GM12878 (cell line): ENCODE measurements at regions not wholly inside any gene's neighbourhood (a gene's known extent, or its start where the extent isn't known, plus 50 kb on each side); places are given as distances from the start of the nearest gene placed in this dataset.

Experiments used
- ATAC-seq: fragments of 200-7000 bp; cut with Tn5 transposase; 3 replicates; pipeline ENCODE4 v1.9.1; 2020; ENCODE audit warnings: mild to moderate bottlenecking, moderate library complexity
- BruUV-seq: library from RNA; stranded (reverse); fragments of 400-500 nt; replicated peaks from 2 replicates; lab custom pipeline; 2021; lab: Mats Ljungman, UMichigan
- CTCF ChIA-PET: fragments of 300-600 bp; sonication (Branson Sonifier 250); formaldehyde crosslinking; extraction: SDS; loops from one replicate; lab custom pipeline; 2021; ENCODE audit warnings: inconsistent platforms; lab: Yijun Ruan, JAX
- POLR2A ChIA-PET: fragments of 350-600 bp; formaldehyde crosslinking; extraction: SDS; loops from one replicate; lab custom pipeline; 2021; ENCODE audit warnings: inconsistent platforms; lab: Charles Lee
- RAD21 ChIA-PET: fragments of 300-600 bp; sonication (Branson Sonifier 250); formaldehyde crosslinking; loops from one replicate; lab custom pipeline; 2023; ENCODE audit warnings: antibody characterized with exemption; ENCODE audit not compliant: unreplicated experiment; lab: Charles Lee
- SMC1A ChIA-PET: fragments of 300-600 bp; sonication (Branson Sonifier 250); formaldehyde crosslinking; loops from one replicate; lab custom pipeline; 2023; ENCODE audit not compliant: unreplicated experiment, uncharacterized antibody; lab: Charles Lee
- DNase-seq: peaks from one replicate; pipeline ENCODE4 v3.0.0-alpha.2; 2011; ENCODE audit warnings: low read depth, low spot score
- FAIRE-seq: peaks from 3 replicates; lab custom pipeline; 2011; peaks lifted over from hg19 to GRCh38; lab: Jason Lieb, UNC
- H2AFZ ChIP-seq: 2 replicates; pipeline ENCODE4 v1.6.0; 2011; ENCODE audit warnings: low read depth, low read length, control low read depth; ENCODE audit not compliant: control insufficient read depth
- H3K27ac ChIP-seq: 2 replicates; pipeline ENCODE4 v1.5.1; 2011; ENCODE audit warnings: control low read depth; ENCODE audit not compliant: control insufficient read depth, insufficient read depth
- H3K27me3 ChIP-seq, 2 experiments: replicated peaks in 1 of 2; 2 replicates each; pipeline versions ENCODE4 v1.6.0 to v1.6.1; 2011; ENCODE audit warnings: low read length in 1 of 2; ENCODE audit not compliant: control insufficient read depth in 2 of 2, insufficient read depth in 2 of 2
- H3K36me3 ChIP-seq, 2 experiments: 2 replicates each; pipeline ENCODE4 v1.5.1; 2011; ENCODE audit warnings: low read length in 1 of 2; ENCODE audit not compliant: control insufficient read depth in 2 of 2, insufficient read depth in 2 of 2
- H3K4me1 ChIP-seq: 2 replicates; pipeline ENCODE4 v1.6.1; 2011; ENCODE audit warnings: mild to moderate bottlenecking, low read length, moderate library complexity, mixed read lengths; ENCODE audit not compliant: control insufficient read depth, insufficient read depth
- H3K4me2 ChIP-seq: 2 replicates; pipeline ENCODE4 v1.6.0; 2011; ENCODE audit warnings: control low read depth; ENCODE audit not compliant: control insufficient read depth, insufficient read depth
- H3K4me3 ChIP-seq: fragments of 200-600 bp; sonication (generic); 2 replicates; pipeline ENCODE4 v1.5.1; 2016
- H3K79me2 ChIP-seq: 2 replicates; pipeline ENCODE4 v1.6.0; 2011; ENCODE audit warnings: low read length; ENCODE audit not compliant: control insufficient read depth, insufficient read depth
- H3K9ac ChIP-seq: 2 replicates; pipeline ENCODE4 v1.8.0; 2011; ENCODE audit warnings: low read length, control low read depth, mixed read lengths; ENCODE audit not compliant: control insufficient read depth, insufficient read depth
- H3K9me3 ChIP-seq: replicated peaks from 3 replicates; pipeline ENCODE4 v1.5.1; 2011; ENCODE audit warnings: mild to moderate bottlenecking, low read length; ENCODE audit not compliant: control insufficient read depth, insufficient read depth
- H4K20me1 ChIP-seq: 2 replicates; pipeline ENCODE4 v1.6.0; 2011; ENCODE audit not compliant: control insufficient read depth, insufficient read depth
- ASH2L ChIP-seq: fragments of 300-600, 200-600 bp; sonication (generic); IDR thresholded peaks from 2 replicates; pipeline ENCODE4 v1.6.1; 2017; ENCODE audit warnings: low read depth, mild to moderate bottlenecking, borderline replicate concordance
- BACH1 ChIP-seq: fragments of 450-650 bp; IDR thresholded peaks from 2 replicates; pipeline ENCODE4 v1.6.1; 2017; ENCODE audit warnings: mild to moderate bottlenecking, borderline replicate concordance
- in situ Hi-C: fragments of 300-500 bp; cut with MboI; formaldehyde crosslinking; loops from 9 replicates; pipeline ENCODE4 v1.14.3; 2018; ENCODE audit warnings: mixed read lengths
- intact Hi-C: fragments of 100-400 bp; cut with micrococcal nuclease; formaldehyde crosslinking; loops from one replicate; pipeline ENCODE4 v1.14.2; 2022; ENCODE audit not compliant: unreplicated experiment
- TF ChIP-seq, protein P1 (sequence below): fragments of 450-650 bp; IDR thresholded peaks from 2 replicates; pipeline ENCODE4 v1.6.1; 2018; ENCODE audit warnings: mild to moderate bottlenecking, low read depth, moderate library complexity; ENCODE audit not compliant: partially characterized antibody

DNA sequence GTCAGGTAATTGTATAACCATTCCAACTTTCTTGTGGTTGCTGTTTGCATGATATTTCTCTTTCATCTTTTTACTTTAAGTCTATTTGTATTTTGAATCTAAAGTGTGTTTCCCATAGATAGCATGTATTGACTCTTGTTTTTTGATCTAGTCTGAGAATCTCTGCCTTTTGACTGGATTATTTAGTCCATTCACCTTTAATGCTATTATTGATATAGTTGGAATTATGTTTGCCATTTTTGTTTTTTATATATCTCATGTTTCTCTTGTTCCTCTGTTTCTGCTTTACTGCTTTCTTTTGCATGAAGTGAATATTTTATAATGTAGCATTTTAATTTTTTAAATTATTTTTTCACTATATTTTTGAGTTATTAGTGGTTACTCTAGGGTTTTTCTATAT lies 103.9 kb upstream of the PMCH start:
- no peak overlapping the region for H3K4me3 ChIP-seq
- H3K4me1 ChIP-seq = no peaks in the 10 kb centered on the region
- H3K9ac ChIP-seq = no peak overlapping the region
- SMC1A ChIA-PET = interaction anchor here (0.6 to 2.6 kb wide), 8 partner anchors 183 to 510 kb away, joined by 3 to 18 read pairs (median 6); no protein-coding TSS in a partner anchor
- no peaks in the 10 kb centered on the region for H3K27me3 ChIP-seq
- no TSS peak for BruUV-seq
- H3K36me3 ChIP-seq = no peaks in the 10 kb centered on the region
- no peak overlapping the region for H3K27ac ChIP-seq
- intact Hi-C loops (loop anchor here (2.0 to 10.0 kb wide), 3 partner anchors 183 to 439 kb away; no protein-coding TSS in a partner anchor), in situ Hi-C loops (no loop called here)
- POLR2A ChIA-PET = no interaction called here
- no peak overlapping the region for H2AFZ ChIP-seq
- H3K79me2 ChIP-seq = no peaks in the 10 kb centered on the region
- no peaks in the 10 kb centered on the region for H4K20me1 ChIP-seq
- H3K9me3 ChIP-seq = no peaks in the 10 kb centered on the region; the same call in 2 of the 3 replicates
- FAIRE-seq (no peak), ATAC-seq (no peak), DNase-seq (no peak)
- TF ChIP-seq, protein P1, sequence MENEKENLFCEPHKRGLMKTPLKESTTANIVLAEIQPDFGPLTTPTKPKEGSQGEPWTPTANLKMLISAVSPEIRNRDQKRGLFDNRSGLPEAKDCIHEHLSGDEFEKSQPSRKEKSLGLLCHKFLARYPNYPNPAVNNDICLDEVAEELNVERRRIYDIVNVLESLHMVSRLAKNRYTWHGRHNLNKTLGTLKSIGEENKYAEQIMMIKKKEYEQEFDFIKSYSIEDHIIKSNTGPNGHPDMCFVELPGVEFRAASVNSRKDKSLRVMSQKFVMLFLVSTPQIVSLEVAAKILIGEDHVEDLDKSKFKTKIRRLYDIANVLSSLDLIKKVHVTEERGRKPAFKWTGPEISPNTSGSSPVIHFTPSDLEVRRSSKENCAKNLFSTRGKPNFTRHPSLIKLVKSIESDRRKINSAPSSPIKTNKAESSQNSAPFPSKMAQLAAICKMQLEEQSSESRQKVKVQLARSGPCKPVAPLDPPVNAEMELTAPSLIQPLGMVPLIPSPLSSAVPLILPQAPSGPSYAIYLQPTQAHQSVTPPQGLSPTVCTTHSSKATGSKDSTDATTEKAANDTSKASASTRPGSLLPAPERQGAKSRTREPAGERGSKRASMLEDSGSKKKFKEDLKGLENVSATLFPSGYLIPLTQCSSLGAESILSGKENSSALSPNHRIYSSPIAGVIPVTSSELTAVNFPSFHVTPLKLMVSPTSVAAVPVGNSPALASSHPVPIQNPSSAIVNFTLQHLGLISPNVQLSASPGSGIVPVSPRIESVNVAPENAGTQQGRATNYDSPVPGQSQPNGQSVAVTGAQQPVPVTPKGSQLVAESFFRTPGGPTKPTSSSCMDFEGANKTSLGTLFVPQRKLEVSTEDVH = no peak
- no peak for TF ChIP-seq ASH2L
- TF ChIP-seq BACH1 = no peak
- no peak overlapping the region for H3K4me2 ChIP-seq
- RAD21 ChIA-PET = interaction anchor here (1.1 to 2.4 kb wide), 5 partner anchors 183 to 510 kb away, joined by 7 to 14 read pairs (median 8); no protein-coding TSS in a partner anchor
- CTCF ChIA-PET = interaction anchor here (0.8 to 3.0 kb wide), 14 partner anchors 13 to 441 kb away, joined by 3 to 23 read pairs (median 6); no protein-coding TSS in a partner anchor
